GM18868 (cell line): ENCODE measurements at regions not wholly inside any gene's neighbourhood (a gene's known extent, or its start where the extent isn't known, plus 50 kb on each side); places are given as distances from the start of the nearest gene placed in this dataset.

Experiments
- ATAC-seq: cut with Tn5 transposase; IDR thresholded peaks from one replicate; pipeline ENCODE4 v1.9.1; 2021; ENCODE audit warnings: mild to moderate bottlenecking, moderate library complexity; ENCODE audit not compliant: unreplicated experiment

GRCh38 chr1:218525451-218526197 is 180.5 kb downstream of the TGFB2 start:
- no peak for ATAC-seq

GRCh38 chr1:218526198-218526580 is 181.1 kb downstream of the TGFB2 start:
- no peak for ATAC-seq

DNA sequence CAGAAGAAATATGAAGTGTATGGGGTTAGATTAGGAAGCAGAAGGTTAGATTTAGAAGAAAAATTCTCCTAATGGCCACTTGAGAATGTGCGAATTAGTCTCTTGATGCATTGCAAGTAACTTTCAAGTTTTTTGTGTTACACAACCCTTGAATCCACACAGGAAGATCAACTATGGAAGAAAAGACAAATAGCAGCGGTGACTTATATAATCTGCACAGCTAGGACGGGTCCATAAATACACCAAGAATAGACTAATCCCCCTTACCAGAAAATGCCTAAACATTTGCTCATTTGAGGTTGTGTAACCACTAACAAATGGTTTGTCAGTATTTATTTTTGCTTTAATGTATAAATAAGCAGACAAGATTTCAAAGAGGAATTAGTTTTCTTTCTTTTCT is 182.6 kb downstream of the TGFB2 start:
- no peak for ATAC-seq

GRCh38 chr1:218529646-218530300 is 184.6 kb downstream of the TGFB2 start:
- no peak for ATAC-seq

- ATAC-seq = no peak
Observed at GRCh38 chr1:218531936-218532335, 186.8 kb downstream of the TGFB2 start.

DNA sequence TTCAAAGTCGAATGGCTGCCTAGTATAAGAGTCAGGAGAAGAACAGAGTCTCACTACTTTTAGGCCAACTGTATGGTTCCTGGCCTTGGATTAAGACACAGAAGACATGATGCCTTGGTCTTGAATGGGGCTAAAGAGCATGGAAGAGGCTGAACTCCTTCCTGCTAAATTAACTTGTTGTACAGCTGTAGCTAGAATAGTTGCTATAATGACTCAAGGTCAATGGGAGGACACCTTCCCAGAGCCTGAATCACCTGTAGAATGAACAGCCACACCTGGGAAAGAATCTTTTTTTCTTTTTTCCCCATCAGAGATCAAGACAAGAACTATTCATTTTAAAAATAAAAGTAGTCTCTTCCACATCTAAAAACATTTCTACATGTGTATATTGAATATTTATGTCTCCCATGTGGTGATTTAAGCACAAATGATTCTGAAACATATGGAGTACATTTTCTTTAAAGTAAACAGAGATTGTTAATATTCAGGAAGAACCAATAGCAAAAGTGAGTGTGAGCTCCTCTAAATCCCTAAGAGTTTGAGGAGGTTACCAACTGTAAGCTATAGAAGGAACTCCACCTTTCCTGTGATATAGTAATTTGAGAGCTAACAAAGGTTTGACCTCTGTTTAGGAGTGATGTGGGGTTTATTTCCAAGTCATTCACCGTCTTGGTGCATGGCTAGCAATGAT is 191.3 kb downstream of the TGFB2 start:
- ATAC-seq = no peak

- no peak for ATAC-seq
Observed at GRCh38 chr1:218537122-218537913, 192.2 kb downstream of the TGFB2 start.

GRCh38 chr1:218538341-218538740 is 193.2 kb downstream of the TGFB2 start:
- no peak for ATAC-seq

DNA sequence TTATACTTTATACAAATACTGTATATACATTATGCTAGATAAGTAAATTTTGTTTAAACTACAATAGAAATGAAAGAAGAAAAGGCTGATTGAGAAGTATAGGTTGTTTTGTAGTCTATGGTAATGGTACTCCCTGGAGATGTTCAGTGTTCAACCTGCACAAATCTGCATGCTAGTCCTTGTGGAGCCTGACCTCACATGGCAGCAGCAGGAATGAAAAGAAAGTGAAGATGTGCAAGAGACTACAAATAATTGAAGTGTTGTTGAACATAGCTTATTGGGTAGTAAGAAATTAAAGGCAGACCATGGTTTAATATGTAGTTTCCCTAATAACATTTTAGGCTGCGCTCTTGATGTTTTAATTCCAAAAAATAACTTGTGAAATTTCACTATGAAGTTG is 201.2 kb downstream of the TGFB2 start:
- ATAC-seq = no peak

- ATAC-seq = no peak
Observed at GRCh38 chr1:218547957-218548730, 203.0 kb downstream of the TGFB2 start.

DNA sequence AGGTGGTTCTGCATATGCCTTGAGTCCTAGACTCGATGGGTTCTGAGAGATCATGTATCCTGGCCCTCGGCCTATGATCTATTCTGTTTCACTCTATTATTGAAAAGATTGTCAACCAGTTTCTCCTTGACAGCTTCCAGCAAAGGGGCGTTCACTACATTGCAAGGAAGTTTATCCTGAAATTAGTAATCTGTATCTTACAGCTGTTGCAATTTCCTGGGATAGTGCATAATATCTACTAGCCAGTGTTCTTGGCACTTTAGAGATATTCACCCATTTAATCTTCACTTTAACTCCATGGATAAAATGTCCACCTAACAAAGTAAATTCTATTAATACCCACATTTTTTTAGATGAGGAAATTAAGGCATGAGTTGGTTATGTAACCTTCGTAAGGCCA is 203.6 kb downstream of the TGFB2 start:
- no peak for ATAC-seq

GRCh38 chr1:218553197-218553596 is 208.1 kb downstream of the TGFB2 start:
- no peak for ATAC-seq

DNA sequence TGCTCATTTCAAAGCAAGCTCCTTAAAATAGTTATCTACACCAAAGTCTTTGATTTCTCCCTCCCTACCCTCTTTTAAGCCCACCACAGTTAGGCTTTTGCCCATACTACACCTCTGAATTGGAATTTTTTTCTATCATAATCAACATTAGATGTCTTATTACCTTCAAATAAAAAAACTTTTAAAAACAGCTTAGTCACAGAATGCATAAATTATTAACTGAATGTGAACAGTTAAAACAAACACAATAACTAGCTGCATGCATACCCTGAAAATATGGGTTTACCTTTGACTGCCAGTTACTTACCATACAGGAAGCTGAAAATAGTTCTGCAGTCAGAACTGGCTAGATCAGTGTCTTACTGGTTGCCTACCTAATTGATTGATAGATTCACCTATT is 210.9 kb downstream of the TGFB2 start:
- no peak for ATAC-seq

GRCh38 chr1:218557731-218558130 is 212.6 kb downstream of the TGFB2 start:
- ATAC-seq = no peak

- no peak for ATAC-seq
Observed at GRCh38 chr1:218558271-218558810, 213.2 kb downstream of the TGFB2 start.

- no peak for ATAC-seq
Observed at GRCh38 chr1:218565377-218565776, 220.2 kb downstream of the TGFB2 start.

DNA sequence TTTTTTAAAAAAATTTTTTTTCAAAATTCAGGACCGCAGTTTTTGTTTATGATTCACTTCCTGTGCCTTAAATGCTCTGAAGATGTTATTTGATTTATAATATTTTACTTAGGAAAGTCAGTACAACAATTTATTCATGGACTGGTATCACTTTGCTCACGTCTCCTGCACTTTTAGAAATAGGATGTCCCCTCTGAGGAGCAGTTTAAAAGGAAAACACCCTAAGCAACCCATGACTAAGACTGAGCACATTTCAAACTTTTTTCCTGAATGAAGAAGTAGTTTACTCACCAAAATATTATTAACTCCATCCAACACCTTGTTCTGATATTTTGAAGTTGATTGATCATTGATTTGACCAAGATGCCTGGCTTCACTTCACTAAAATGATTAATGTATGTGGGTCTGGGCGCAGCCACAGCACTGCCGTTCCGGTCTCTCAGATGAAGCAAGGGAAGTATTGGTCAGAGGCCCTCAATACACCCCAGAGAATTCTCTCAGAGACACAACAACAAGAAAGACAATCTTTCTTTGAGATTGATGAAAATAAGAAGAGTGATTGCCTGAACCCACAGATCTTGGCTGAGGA is 223.9 kb downstream of the TGFB2 start:
- no peak for ATAC-seq

- no peak for ATAC-seq
Observed at GRCh38 chr1:218570456-218570855, 225.3 kb downstream of the TGFB2 start.

DNA sequence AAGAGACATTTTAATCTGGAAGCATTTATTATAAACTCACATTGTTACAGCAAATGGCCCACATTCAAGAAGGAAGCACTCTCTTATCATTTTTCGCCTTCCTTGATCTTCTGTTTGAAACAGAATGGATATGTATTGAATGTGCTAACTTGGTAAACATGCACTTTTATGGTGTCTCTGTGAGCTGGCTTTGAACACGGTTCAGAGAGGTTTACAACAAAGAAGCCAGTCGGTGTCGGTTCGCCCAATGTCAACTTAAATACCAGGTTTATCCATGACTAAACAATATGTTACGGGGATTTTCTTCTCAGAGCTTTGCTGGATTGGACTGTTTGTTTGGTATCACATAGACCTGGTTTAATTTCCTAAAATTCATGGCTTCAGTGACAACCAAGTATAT is 226.4 kb downstream of the TGFB2 start:
- ATAC-seq = no peak

DNA sequence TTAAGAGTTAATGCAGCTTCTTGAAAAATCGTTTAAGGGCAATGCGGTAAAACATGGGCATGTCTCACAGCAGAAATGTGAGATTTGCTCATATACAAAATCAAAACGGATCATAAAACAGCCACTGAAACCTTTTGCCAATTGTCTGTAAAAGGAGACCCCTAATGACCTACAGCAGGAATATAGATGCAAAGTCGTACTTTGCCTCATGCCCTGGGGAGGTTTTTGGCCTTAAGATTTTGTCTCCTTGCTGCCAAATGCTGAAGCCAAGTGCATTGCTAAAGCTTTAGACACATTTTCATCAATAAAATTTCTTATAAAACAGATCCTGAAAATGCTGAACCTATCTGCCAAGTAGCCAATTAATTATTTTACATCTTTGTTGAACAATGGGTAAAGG is 226.9 kb downstream of the TGFB2 start:
- no peak for ATAC-seq
